CD14-positive monocyte (primary cell): ENCODE measurements at regions not wholly inside any gene's neighbourhood (a gene's known extent, or its start where the extent isn't known, plus 50 kb on each side); places are given as distances from the start of the nearest gene placed in this dataset.

ENCODE experiments used
- DNase-seq, 3 donors: peaks; one replicate each; pipeline ENCODE4 v3.0.0-alpha.2; 2011 to 2022
- H2AFZ ChIP-seq: 2 replicates; pipeline ENCODE4 v1.6.0; 2012; ENCODE audit warnings: mild to moderate bottlenecking, low read depth, low read length, inconsistent platforms; ENCODE audit not compliant: insufficient read depth, poor library complexity, severe bottlenecking
- H3K27ac ChIP-seq, 2 donors: 1 replicate in 1 of 2; 2 replicates in 1 of 2; pipeline ENCODE4 v1.5.1; 2012 to 2013; ENCODE audit warnings: low read length in 2 of 2, control low read depth in 1 of 2, inconsistent platforms in 1 of 2, low read depth in 1 of 2, mild to moderate bottlenecking in 1 of 2
- H3K27me3 ChIP-seq, 2 donors: one replicate each; pipeline versions ENCODE4 v1.6.0 to v1.6.1; 2011 to 2013; ENCODE audit warnings: low read length in 2 of 2; ENCODE audit not compliant: control insufficient read depth in 2 of 2, insufficient read depth in 2 of 2
- H3K36me3 ChIP-seq, 2 donors: replicated peaks in 1 of 2; 1 replicate in 1 of 2; 2 replicates in 1 of 2; pipeline versions ENCODE4 v1.5.1 to v1.6.1; 2012 to 2013; ENCODE audit warnings: low read length in 2 of 2, control low read depth in 1 of 2, inconsistent platforms in 1 of 2, mild to moderate bottlenecking in 1 of 2; ENCODE audit not compliant: insufficient read depth in 2 of 2, control insufficient read depth in 1 of 2
- H3K4me1 ChIP-seq, 2 donors: 1 replicate in 1 of 2; 2 replicates in 1 of 2; pipeline versions ENCODE4 v1.5.1 to v1.6.1; 2012 to 2013; ENCODE audit warnings: low read length in 2 of 2, control low read depth in 1 of 2, inconsistent platforms in 1 of 2, mild to moderate bottlenecking in 1 of 2, moderate library complexity in 1 of 2; ENCODE audit not compliant: insufficient read depth in 2 of 2, control insufficient read depth in 1 of 2
- H3K4me2 ChIP-seq: replicated peaks from 2 replicates; pipeline ENCODE3; 2012; ENCODE audit warnings: low read length, moderate library complexity, mild to moderate bottlenecking; ENCODE audit not compliant: poor library complexity, severe bottlenecking; ENCODE audit errors: extremely low read depth
- H3K4me3 ChIP-seq, 3 experiments: fragments of 200-600 bp in 1 of 3; sonication (generic) in 1 of 3; replicated peaks in 1 of 3; 1 replicate in 2 of 3; 2 replicates in 1 of 3; pipeline ENCODE4 v1.5.1; 2011 to 2013; ENCODE audit warnings: low read length in 3 of 3, mild to moderate bottlenecking in 3 of 3, control low read depth in 2 of 3, low read depth in 2 of 3, inconsistent platforms in 1 of 3, moderate library complexity in 1 of 3
- H3K79me2 ChIP-seq: 2 replicates; pipeline ENCODE4 v1.6.0; 2012; ENCODE audit warnings: mild to moderate bottlenecking, control low read depth, inconsistent platforms, low read length, moderate library complexity; ENCODE audit not compliant: insufficient read depth
- H3K9ac ChIP-seq: 2 replicates; pipeline ENCODE4 v1.6.0; 2017; ENCODE audit warnings: low read length, mild to moderate bottlenecking; ENCODE audit not compliant: insufficient read depth, poor library complexity, severe bottlenecking
- H3K9me3 ChIP-seq, 2 donors: replicated peaks in 1 of 2; 1 replicate in 1 of 2; 2 replicates in 1 of 2; pipeline versions ENCODE4 v1.5.1 to v1.6.1; 2012 to 2013; ENCODE audit warnings: low read length in 2 of 2, control low read depth in 1 of 2; ENCODE audit not compliant: control insufficient read depth in 1 of 2, insufficient read depth in 1 of 2
- H4K20me1 ChIP-seq: 2 replicates; pipeline ENCODE4 v1.6.0; 2012; ENCODE audit warnings: mild to moderate bottlenecking, low read length, control low read depth, moderate library complexity; ENCODE audit not compliant: insufficient read depth
- H3K27ac Mint-ChIP-seq, 7 donors: one replicate each; pipeline ENCODE4 v1.8.0; 2020; ENCODE audit warnings: mild to moderate bottlenecking in 7 of 7, mixed read lengths in 7 of 7, moderate library complexity in 6 of 7, inconsistent platforms in 2 of 7
- H3K27me3 Mint-ChIP-seq, 3 donors: one replicate each; pipeline ENCODE4 v1.8.0; 2021 to 2022; ENCODE audit warnings: low read depth in 3 of 3, mild to moderate bottlenecking in 3 of 3, mixed read lengths in 3 of 3, moderate library complexity in 3 of 3, inconsistent platforms in 1 of 3
- H3K36me3 Mint-ChIP-seq, 2 donors: one replicate each; pipeline ENCODE4 v1.8.0; 2020; ENCODE audit warnings: mixed read lengths in 2 of 2, inconsistent platforms in 1 of 2, mild to moderate bottlenecking in 1 of 2
- H3K4me1 Mint-ChIP-seq: one replicate; pipeline ENCODE4 v1.8.0; 2020; ENCODE audit warnings: mild to moderate bottlenecking, mixed read lengths
- H3K4me3 Mint-ChIP-seq, 2 donors: one replicate each; pipeline ENCODE4 v1.8.0; 2020; ENCODE audit warnings: mild to moderate bottlenecking in 2 of 2, mixed read lengths in 2 of 2, moderate library complexity in 1 of 2
- H3K9me3 Mint-ChIP-seq, 7 donors: one replicate each; pipeline ENCODE4 v1.8.0; 2020 to 2022; ENCODE audit warnings: mixed read lengths in 7 of 7, mild to moderate bottlenecking in 6 of 7, moderate library complexity in 6 of 7, inconsistent platforms in 2 of 7
- WGBS: methylation state at CpG from one replicate; pipeline ENCODE4 v1.1.5; 2013; ENCODE audit warnings: missing lambda C conversion rate; ENCODE audit not compliant: insufficient coverage; 5-methylcytosine and 5-hydroxymethylcytosine counted together
- intact Hi-C, 2 donors: fragments of 100-400 bp; cut with micrococcal nuclease; formaldehyde crosslinking; loops; one replicate each; pipeline versions ENCODE4 v1.15.0 to v1.15.1; 2023
- TF ChIP-seq, protein P1 (sequence below): fragments of 200-600 bp; IDR thresholded peaks from one replicate; pipeline ENCODE4 v1.8.0; 2022; ENCODE audit warnings: antibody characterized with exemption, mild to moderate bottlenecking

DNA sequence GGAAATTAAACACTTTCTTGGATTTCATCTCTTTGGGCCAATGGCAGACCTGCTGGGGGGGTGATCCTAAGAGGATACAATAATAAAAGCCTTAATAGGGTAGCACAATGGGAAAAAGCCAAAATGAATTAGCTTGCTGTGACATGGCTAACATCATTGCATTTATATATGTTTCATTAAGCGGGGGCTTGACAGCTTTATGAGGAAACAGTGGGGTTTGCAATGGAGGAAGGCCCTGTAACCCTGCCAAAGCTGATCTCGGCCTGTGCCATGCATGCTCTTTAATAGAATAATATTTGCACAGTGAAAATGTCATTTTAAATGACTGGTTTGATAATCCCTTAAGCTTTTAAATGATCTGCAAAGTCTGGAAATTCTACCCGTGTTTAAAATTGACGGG is 291.5 kb downstream of the SLC4A3 start:
- no peaks in the 10 kb centered on the region for H3K36me3 Mint-ChIP-seq
- no peak overlapping the region for H3K27ac Mint-ChIP-seq
- Histone ChIP-seq H3K27me3 (no peaks in the 10 kb centered on the region), H3K4me3 (no peak overlapping the region), H3K4me1 (no peaks in the 10 kb centered on the region), H3K36me3 (no peaks in the 10 kb centered on the region), H3K9ac (no peak overlapping the region), H3K4me2 (no peak overlapping the region), H3K9me3 (peaks cover 0 to 7% of the 10 kb centered on the region in 2 donors), H3K27ac (no peak overlapping the region), H3K79me2 (no peaks in the 10 kb centered on the region), H2AFZ (no peak overlapping the region), H4K20me1 (no peaks in the 10 kb centered on the region)
- H3K4me3 Mint-ChIP-seq: no peak overlapping the region
- H3K9me3 Mint-ChIP-seq: peaks cover 0 to 14% (median 0%) of the 10 kb centered on the region in 7 donors
- intact Hi-C loops: no loop called here
- TF ChIP-seq, protein P1, sequence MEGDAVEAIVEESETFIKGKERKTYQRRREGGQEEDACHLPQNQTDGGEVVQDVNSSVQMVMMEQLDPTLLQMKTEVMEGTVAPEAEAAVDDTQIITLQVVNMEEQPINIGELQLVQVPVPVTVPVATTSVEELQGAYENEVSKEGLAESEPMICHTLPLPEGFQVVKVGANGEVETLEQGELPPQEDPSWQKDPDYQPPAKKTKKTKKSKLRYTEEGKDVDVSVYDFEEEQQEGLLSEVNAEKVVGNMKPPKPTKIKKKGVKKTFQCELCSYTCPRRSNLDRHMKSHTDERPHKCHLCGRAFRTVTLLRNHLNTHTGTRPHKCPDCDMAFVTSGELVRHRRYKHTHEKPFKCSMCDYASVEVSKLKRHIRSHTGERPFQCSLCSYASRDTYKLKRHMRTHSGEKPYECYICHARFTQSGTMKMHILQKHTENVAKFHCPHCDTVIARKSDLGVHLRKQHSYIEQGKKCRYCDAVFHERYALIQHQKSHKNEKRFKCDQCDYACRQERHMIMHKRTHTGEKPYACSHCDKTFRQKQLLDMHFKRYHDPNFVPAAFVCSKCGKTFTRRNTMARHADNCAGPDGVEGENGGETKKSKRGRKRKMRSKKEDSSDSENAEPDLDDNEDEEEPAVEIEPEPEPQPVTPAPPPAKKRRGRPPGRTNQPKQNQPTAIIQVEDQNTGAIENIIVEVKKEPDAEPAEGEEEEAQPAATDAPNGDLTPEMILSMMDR: no peak
- WGBS: 93% methylated on average over 4 of the region's 4 CpGs
- DNase-seq: no peak
- H3K27me3 Mint-ChIP-seq: peaks cover 0 to 4% (median 2%) of the 10 kb centered on the region in 3 donors
- no peaks in the 10 kb centered on the region for H3K4me1 Mint-ChIP-seq

DNA sequence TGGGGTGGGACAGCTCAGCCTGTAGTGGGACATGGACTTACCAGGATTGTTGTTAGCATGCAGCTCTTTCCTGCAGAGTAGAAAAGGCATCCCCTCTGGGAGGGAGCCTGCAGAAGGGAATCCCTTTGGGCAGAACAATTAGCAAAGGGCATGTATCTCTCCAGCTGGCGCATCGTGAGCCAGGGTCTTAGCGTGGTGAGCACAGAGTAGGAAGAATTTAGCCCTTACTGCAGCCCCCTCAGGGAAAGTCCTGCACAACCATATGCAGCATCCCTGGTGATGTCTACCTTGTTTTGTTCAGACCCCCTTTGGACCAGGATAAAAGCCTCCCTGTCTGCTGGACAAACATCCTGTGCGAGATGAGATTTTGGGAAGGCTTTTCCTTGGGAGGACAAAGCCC is 292.1 kb downstream of the SLC4A3 start:
- Histone ChIP-seq H3K27ac (no peak overlapping the region), H3K79me2 (no peaks in the 10 kb centered on the region), H3K4me2 (no peak overlapping the region), H4K20me1 (no peaks in the 10 kb centered on the region), H3K4me3 (no peak overlapping the region), H3K9ac (no peak overlapping the region), H3K27me3 (no peaks in the 10 kb centered on the region), H3K9me3 (peaks cover 0 to 2% of the 10 kb centered on the region in 2 donors), H2AFZ (no peak overlapping the region), H3K4me1 (no peaks in the 10 kb centered on the region), H3K36me3 (no peaks in the 10 kb centered on the region)
- peaks cover 0 to 2% (median under 1%) of the 10 kb centered on the region in 3 donors for H3K27me3 Mint-ChIP-seq
- H3K36me3 Mint-ChIP-seq: no peaks in the 10 kb centered on the region
- H3K27ac Mint-ChIP-seq: no peak overlapping the region
- no peaks in the 10 kb centered on the region for H3K4me1 Mint-ChIP-seq
- DNase-seq: no peak
- H3K4me3 Mint-ChIP-seq: no peak overlapping the region
- H3K9me3 Mint-ChIP-seq: peaks cover 0 to 13% (median under 1%) of the 10 kb centered on the region in 7 donors
- TF ChIP-seq, protein P1: no peak
- intact Hi-C loops: no loop called here
- 90% methylated on average over 3 of the region's 4 CpGs for WGBS
